ENCODE measurements at regions not wholly inside any gene's neighbourhood (a gene's known extent, or its start where the extent isn't known, plus 50 kb on each side); places are given as distances from the start of the nearest gene placed in this dataset.

- TF ChIP-seq CTCF (IDR thresholded peaks at IDR 0.05) = no peak
- DNase-seq (ENCODE audit: low spot score) (no peak), ATAC-seq (ENCODE audit: low FRiP score) (no peak)
Observed at GRCh38 chrX:110951472-110952269, 144.3 kb upstream of the PAK3 start.

- DNase-seq (ENCODE audit: low spot score) = no peak
- no peak for TF ChIP-seq CTCF (IDR thresholded peaks at IDR 0.05)
- peak; percentile 44 for ATAC-seq (ENCODE audit: low FRiP score)
Observed at GRCh38 chrX:110944751-110945675, 149.4 kb upstream of the CHRDL1 start.

GRCh38 chrX:110944311-110944750, 148.7 kb upstream of the CHRDL1 start:
- ATAC-seq (ENCODE audit: low FRiP score) (peak; percentile 37), DNase-seq (ENCODE audit: low spot score) (no peak)
- TF ChIP-seq CTCF (IDR thresholded peaks at IDR 0.05) = no peak

GRCh38 chrX:110941906-110942305, 146.3 kb upstream of the CHRDL1 start:
- TF ChIP-seq CTCF (IDR thresholded peaks at IDR 0.05) = no peak
- DNase-seq (ENCODE audit: low spot score) (no peak), ATAC-seq (ENCODE audit: low FRiP score) (peak; percentile 68)

GRCh38 chrX:110938977-110939732, 143.5 kb upstream of the CHRDL1 start:
- ATAC-seq (ENCODE audit: low FRiP score) (no peak), DNase-seq (ENCODE audit: low spot score) (no peak)
- TF ChIP-seq CTCF (IDR thresholded peaks at IDR 0.05) = no peak

GRCh38 chrX:110924871-110925270, 129.3 kb upstream of the CHRDL1 start:
- no peak for ATAC-seq (ENCODE audit: low FRiP score)
- no peak for TF ChIP-seq CTCF (IDR thresholded peaks at IDR 0.05)
- no peak for DNase-seq (ENCODE audit: low spot score)

Measured in omental fat pad (tissue), 3 donors.